Islet precursor cell (in vitro differentiated cells): ENCODE measurements at regions not wholly inside any gene's neighbourhood (a gene's known extent, or its start where the extent isn't known, plus 50 kb on each side); places are given as distances from the start of the nearest gene placed in this dataset.
"Not testable (repeated sequence)": the region's sequence is repeated elsewhere in the genome, so short reads cannot be mapped to it uniquely, and the experiment has no call there.

Experiments
- DNase-seq: peaks from one replicate; pipeline ENCODE4 v3.0.0-alpha.2; 2018

DNA sequence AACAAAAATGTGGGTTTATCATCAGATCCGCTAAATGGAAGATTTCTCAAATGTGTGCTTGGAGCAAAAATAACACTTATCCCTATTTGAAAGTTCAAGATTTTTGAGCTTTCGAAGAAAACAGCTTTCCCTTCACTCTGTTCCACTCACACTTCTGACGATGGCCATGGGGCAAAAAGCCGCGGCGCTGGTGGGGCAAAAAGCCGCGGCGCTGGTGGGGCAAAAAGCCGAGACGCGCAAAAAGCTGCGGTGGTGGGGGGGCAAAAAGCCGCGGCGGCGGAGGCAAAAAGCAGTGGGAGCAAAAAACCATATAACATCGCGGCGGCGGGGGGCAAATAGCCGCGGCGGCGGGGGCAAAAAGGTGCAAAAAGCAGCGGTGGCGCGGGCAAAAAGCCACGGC is 1631.5 kb downstream of the RPIA start:
- DNase-seq: not testable (repeated sequence)

DNA sequence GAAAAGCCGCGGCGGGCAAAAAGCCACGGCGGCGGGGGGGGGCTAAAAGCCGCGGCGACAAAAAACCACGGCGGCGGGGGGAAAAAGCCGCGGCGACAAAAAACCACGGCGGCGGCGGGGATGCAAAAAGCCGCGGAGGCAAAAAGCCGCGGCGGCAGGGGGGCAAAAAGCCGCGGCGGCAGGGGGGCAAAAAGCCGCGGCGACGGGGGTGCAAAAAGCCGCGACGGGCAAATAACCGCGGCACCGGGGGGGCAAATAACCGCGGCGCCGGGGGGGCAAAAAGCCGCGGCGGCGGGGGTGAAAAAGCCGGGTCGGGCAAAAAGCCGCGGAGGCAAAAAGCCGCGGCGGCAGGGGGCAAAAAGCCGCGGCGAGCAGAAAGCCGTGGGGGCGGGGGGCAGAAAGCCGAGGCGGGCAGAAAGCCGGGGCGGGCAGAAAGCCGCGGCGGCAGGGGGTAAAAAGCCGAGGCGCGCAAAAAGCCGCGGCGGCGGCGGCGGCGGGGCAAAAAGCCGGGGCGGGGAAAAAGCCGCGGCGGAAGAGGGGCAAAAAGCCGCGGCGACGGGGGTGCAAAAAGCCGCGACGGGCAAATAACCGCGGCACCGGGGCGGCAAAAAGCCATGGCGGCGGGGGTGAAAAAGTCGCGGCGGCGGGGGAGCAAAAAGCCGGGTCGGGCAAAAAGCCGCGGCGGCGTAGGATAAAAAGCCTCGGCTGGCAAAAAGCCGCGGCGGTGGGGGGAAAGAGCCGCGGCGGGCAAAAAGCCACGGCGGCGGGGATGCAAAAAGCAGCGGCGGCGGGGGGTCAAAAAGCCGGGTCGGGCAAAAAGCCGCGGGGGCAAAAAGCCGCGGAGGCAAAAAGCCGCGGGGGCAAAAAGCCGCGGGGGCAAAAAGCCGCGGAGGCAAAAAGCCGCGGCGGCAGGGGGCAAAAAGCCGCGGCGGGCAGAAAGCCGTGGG is 1632.4 kb downstream of the RPIA start:
- DNase-seq: not testable (repeated sequence)

DNA sequence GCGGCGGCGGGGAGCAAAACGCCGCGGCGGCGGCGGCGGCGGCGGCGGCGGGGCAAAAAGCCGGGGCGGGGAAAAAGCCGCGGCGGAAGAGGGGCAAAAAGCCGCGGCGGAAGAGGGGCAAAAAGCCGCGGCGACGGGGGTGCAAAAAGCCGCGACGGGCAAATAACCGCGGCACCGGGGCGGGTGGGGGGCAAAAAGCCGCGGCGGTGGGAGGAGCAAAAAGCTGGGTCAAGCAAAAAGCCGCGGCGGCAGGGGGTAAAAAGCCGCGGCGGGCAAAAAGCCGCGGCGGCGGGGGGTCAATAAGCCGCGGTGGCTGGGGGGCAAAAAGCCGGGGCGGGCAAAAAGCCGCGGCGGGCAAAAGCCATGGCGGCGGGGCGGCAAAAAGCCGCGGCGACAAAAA is 1633.2 kb downstream of the RPIA start:
- DNase-seq: not testable (repeated sequence)

DNA sequence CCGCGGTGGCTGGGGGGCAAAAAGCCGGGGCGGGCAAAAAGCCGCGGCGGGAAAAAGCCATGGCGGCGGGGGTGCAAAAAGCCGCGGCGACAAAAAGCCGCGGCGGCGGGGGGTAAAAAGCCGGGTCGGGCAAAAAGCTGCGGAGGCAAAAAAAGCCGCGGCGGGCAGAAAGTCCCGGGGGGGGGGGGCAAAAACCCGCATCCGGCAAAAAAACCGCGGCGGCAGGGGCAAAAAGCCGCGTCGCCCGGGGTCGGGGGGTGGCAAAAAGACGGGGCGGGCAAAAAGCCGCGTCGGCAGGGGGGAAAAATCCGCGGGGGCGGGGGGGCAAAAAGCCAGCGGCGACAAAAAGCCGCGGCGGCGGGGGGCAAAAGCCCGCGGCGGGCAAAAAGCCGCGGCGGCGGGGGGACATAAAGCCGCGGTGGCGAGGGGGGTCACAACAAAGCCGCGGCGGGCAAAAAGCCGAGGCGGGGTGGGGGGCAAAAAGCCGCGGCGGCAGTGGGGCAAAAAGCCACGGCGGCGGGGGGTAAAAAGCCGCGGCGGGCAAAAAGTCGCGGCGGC is 1634.4 kb downstream of the RPIA start:
- not testable (repeated sequence) for DNase-seq

DNA sequence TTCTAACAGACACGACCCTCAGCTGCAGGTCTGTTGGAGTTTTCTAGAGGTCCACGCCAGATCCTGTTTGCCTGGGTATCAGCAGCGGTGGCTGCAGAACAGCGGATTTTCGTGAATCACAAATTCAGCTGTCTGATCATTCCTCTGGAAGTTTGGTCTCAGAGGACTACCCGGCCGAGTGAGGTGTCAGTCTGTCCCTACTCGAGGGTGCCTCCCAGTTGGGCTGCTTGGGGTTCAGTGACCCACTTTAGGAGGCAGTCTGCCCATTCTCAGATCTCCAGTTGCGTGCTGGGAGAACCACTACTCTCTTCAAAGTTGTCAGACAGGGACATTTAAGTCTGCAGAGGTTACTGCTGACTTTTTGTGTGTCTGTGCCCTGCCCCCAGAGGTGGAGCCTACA is 1664.1 kb downstream of the RPIA start:
- peak; percentile 9 for DNase-seq

DNA sequence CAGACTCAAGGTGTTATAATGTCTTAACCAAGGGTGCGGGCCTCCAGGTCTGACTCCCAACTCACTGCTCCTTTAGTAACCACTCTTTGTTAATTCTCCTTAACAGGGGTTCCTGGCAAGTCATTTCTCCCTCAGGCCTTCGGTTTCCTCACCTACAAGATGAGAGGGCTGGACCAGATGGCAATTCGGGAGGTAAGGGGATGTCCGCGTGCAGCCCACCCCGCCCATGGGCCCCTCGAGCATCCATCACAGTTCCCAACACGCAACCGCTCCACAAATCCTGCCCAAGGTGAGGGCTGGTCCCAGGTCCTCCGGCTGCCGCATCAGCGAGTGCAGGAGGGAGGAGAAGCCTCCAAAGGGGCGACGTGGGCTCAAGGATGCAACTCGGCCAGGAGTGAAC is 1667.9 kb downstream of the RPIA start:
- peak; percentile 4 for DNase-seq

DNA sequence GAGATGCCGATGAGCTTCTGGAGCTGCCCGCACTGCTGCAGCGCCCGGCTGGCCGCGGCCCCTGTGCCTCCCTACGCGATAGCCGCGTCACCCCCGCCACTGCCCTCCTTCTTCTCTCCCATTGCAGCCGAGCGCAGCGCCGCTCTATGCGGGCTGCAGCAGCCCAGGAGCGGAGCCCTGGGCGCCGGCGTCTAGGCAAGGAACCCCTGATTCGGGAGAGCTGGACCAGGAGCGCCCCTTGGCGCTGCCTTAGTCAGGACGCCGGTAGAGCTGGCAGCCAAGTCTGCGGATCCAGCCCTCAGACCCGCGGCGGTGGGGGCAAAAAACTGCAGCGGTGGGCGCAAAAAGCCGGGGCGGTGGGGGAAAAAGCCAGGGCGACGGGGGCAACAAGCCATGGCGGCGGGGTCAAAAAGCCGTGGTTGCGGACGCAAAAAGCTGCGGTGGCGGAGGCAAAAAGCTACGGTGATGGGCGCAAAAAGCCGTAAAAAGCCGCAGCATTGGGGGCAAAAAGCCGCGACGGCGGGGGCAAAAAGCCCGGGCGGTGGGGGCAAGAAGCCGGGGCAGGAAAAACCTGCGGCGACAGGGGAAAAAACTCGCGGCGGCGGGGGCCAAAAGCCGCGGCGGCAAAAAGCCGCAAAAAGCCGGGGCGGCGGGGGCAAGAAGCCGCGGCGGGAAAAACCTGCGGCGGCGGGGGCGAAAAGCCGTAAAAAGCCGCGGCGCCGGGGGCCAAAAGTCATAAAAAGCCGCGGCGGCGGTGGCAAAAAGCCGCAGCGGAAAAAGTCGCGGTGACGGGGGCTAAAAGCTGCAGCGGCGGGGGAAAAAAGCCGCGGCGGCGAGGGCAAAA is 1668.6 kb downstream of the RPIA start:
- DNase-seq: peak; percentile 37

DNA sequence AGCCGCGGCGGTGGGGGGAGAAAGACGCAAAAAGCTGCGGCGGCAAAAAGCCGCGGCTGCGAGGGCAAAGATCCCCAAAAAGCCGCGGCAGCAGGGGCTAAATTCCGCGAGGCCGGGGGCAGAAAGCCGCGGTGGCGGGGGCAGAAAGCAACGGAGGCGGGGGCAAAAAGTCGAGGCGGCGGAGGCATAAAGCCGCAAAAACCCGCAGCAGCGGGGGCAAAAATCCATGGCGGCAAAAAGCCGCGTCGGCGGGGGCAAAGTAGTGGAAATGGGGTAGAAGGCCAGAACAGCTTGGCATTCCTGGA is 1669.2 kb downstream of the RPIA start:
- DNase-seq: not testable (repeated sequence)
